Erythroblast (primary cell): ENCODE measurements at regions not wholly inside any gene's neighbourhood (a gene's known extent, or its start where the extent isn't known, plus 50 kb on each side); places are given as distances from the start of the nearest gene placed in this dataset.

Experiments used
- GATA1 ChIP-seq: IDR thresholded peaks from 2 replicates; pipeline ENCODE4 v1.6.1; 2011; ENCODE audit warnings: low read depth, mild to moderate bottlenecking, control low read depth, low read length, moderate library complexity
- POLR2A ChIP-seq: IDR thresholded peaks from 2 replicates; pipeline ENCODE4 v1.6.1; 2011; ENCODE audit warnings: mild to moderate bottlenecking, low read length

- TF ChIP-seq POLR2A (no peak), GATA1 (no peak)
These were observed 63.2 kb upstream of the NABP1 start for GRCh38 chr2:191614759-191615158.
